Naive thymus-derived CD4-positive, alpha-beta T cell (primary cell): ENCODE measurements at regions not wholly inside any gene's neighbourhood (a gene's known extent, or its start where the extent isn't known, plus 50 kb on each side); places are given as distances from the start of the nearest gene placed in this dataset.

Experiments
- ATAC-seq: fragments of 150-1000 bp; cut with Tn5 transposase; 2 replicates; pipeline ENCODE4 v1.10.0; 2021; ENCODE audit warnings: mild to moderate bottlenecking, moderate library complexity
- CTCF ChIA-PET: fragments of 350-600 bp; sonication (Branson Sonifier 250); formaldehyde crosslinking; loops from one replicate; lab custom pipeline; 2021; ENCODE audit warnings: antibody characterized with exemption; lab: Charles Lee
- POLR2A ChIA-PET: fragments of 350-600 bp; sonication (Branson Sonifier 250); formaldehyde crosslinking; loops from one replicate; lab custom pipeline; 2021; ENCODE audit warnings: antibody characterized with exemption, inconsistent platforms; lab: Charles Lee
- DNase-seq, 9 donors: peaks; one replicate each; pipeline versions ENCODE4 v3.0.0 to v3.0.0-alpha.2; 2020 to 2022; ENCODE audit warnings: mixed read lengths in 1 of 9
- H3K27ac ChIP-seq: one replicate; pipeline ENCODE4 v1.7.0; 2013; ENCODE audit warnings: mild to moderate bottlenecking, low read depth, low read length, moderate library complexity
- H3K27me3 ChIP-seq, 2 donors: one replicate each; pipeline ENCODE4 v1.7.0; 2013; ENCODE audit warnings: low read length in 2 of 2, mild to moderate bottlenecking in 2 of 2, moderate library complexity in 2 of 2; ENCODE audit not compliant: control insufficient read depth in 2 of 2, insufficient read depth in 2 of 2
- H3K36me3 ChIP-seq, 3 experiments: 1 replicate in 2 of 3; 2 replicates in 1 of 3; pipeline ENCODE4 v1.7.0; 2013; ENCODE audit warnings: low read length in 3 of 3, mild to moderate bottlenecking in 3 of 3, moderate library complexity in 1 of 3; ENCODE audit not compliant: insufficient read depth in 3 of 3, control insufficient read depth in 2 of 3
- H3K4me1 ChIP-seq, 2 donors: one replicate each; pipeline ENCODE4 v1.7.0; 2013; ENCODE audit warnings: low read length in 2 of 2, mild to moderate bottlenecking in 2 of 2, moderate library complexity in 1 of 2; ENCODE audit not compliant: control insufficient read depth in 2 of 2, insufficient read depth in 2 of 2
- H3K4me3 ChIP-seq: 2 replicates; pipeline ENCODE4 v1.7.0; 2013; ENCODE audit warnings: mild to moderate bottlenecking, low read length
- H3K9me3 ChIP-seq, 3 experiments: 1 replicate in 2 of 3; 2 replicates in 1 of 3; pipeline ENCODE4 v1.7.0; 2013; ENCODE audit warnings: low read length in 3 of 3; ENCODE audit not compliant: control insufficient read depth in 2 of 3
- H3K27ac Mint-ChIP-seq, 9 donors: one replicate each; pipeline ENCODE4 v1.8.0; 2020 to 2022; ENCODE audit warnings: mixed read lengths in 9 of 9, mild to moderate bottlenecking in 8 of 9, moderate library complexity in 5 of 9, inconsistent platforms in 2 of 9
- H3K27me3 Mint-ChIP-seq, 5 donors: one replicate each; pipeline ENCODE4 v1.8.0; 2021 to 2022; ENCODE audit warnings: mixed read lengths in 5 of 5, mild to moderate bottlenecking in 1 of 5
- H3K36me3 Mint-ChIP-seq, 5 donors: one replicate each; pipeline ENCODE4 v1.8.0; 2020 to 2022; ENCODE audit warnings: mixed read lengths in 5 of 5, mild to moderate bottlenecking in 3 of 5, inconsistent platforms in 1 of 5
- H3K4me1 Mint-ChIP-seq, 7 donors: one replicate each; pipeline ENCODE4 v1.8.0; 2020 to 2022; ENCODE audit warnings: mixed read lengths in 7 of 7, mild to moderate bottlenecking in 3 of 7, inconsistent platforms in 1 of 7
- H3K4me3 Mint-ChIP-seq, 10 donors: one replicate each; pipeline ENCODE4 v1.8.0; 2020 to 2022; ENCODE audit warnings: mild to moderate bottlenecking in 10 of 10, mixed read lengths in 10 of 10, moderate library complexity in 6 of 10, inconsistent platforms in 2 of 10
- H3K9me3 Mint-ChIP-seq, 11 donors: one replicate each; pipeline ENCODE4 v1.8.0; 2020 to 2022; ENCODE audit warnings: mixed read lengths in 11 of 11, mild to moderate bottlenecking in 4 of 11, inconsistent platforms in 1 of 11, moderate library complexity in 1 of 11
- intact Hi-C, 2 donors: fragments of 100-400 bp; cut with micrococcal nuclease; formaldehyde crosslinking; loops; one replicate each; pipeline ENCODE4 v1.15.1; 2023

GRCh38 chr4:34138385-34138784 is 2105.9 kb downstream of the ARAP2 start:
- H3K4me1 Mint-ChIP-seq = no peaks in the 10 kb centered on the region
- CTCF ChIA-PET = no interaction called here
- H3K27me3 Mint-ChIP-seq = no peaks in the 10 kb centered on the region
- Histone ChIP-seq H3K4me3 (no peak overlapping the region), H3K27me3 (no peaks in the 10 kb centered on the region), H3K9me3 (peaks cover 0 to 5% (median 0%) of the 10 kb centered on the region in 3 experiments), H3K27ac (no peak overlapping the region), H3K36me3 (no peaks in the 10 kb centered on the region), H3K4me1 (no peaks in the 10 kb centered on the region)
- POLR2A ChIA-PET = no interaction called here
- no peak overlapping the region for H3K27ac Mint-ChIP-seq
- peaks cover 0 to 27% (median 8%) of the 10 kb centered on the region in 11 donors for H3K9me3 Mint-ChIP-seq
- DNase-seq = no peak
- ATAC-seq = no peak
- intact Hi-C loops = no loop called here
- no peaks in the 10 kb centered on the region for H3K36me3 Mint-ChIP-seq
- H3K4me3 Mint-ChIP-seq = no peak overlapping the region

- ATAC-seq = no peak
These were observed 2105.0 kb downstream of the ARAP2 start for GRCh38 chr4:34139346-34139745.

GRCh38 chr4:34148322-34148908 is 2095.9 kb downstream of the ARAP2 start:
- no peak for DNase-seq
- Mint-ChIP-seq H3K4me1 (no peaks in the 10 kb centered on the region), H3K27ac (no peak overlapping the region), H3K4me3 (no peak overlapping the region), H3K36me3 (no peaks in the 10 kb centered on the region), H3K27me3 (no peaks in the 10 kb centered on the region), H3K9me3 (peaks cover 0 to 14% (median 3%) of the 10 kb centered on the region in 11 donors)
- Histone ChIP-seq H3K27me3 (no peaks in the 10 kb centered on the region), H3K9me3 (no peaks in the 10 kb centered on the region), H3K36me3 (no peaks in the 10 kb centered on the region), H3K27ac (no peak overlapping the region), H3K4me3 (no peak overlapping the region), H3K4me1 (no peaks in the 10 kb centered on the region)
- intact Hi-C loops = no loop called here
- ChIA-PET CTCF (no interaction called here), POLR2A (no interaction called here)
- ATAC-seq = no peak

More at GRCh38 chr4:34139346-34139745, 2105.0 kb downstream of the ARAP2 start:
- no peaks in the 10 kb centered on the region for H3K4me1 ChIP-seq
- DNase-seq = no peak
- POLR2A ChIA-PET = no interaction called here
- no peak overlapping the region for H3K4me3 Mint-ChIP-seq
- no peaks in the 10 kb centered on the region for H3K4me1 Mint-ChIP-seq
- H3K9me3 Mint-ChIP-seq = peaks cover 0 to 22% (median 8%) of the 10 kb centered on the region in 11 donors
- no peak overlapping the region for H3K27ac ChIP-seq
- no peaks in the 10 kb centered on the region for H3K27me3 Mint-ChIP-seq
- intact Hi-C loops = no loop called here
- no peaks in the 10 kb centered on the region for H3K27me3 ChIP-seq
- H3K4me3 ChIP-seq = no peak overlapping the region
- no peaks in the 10 kb centered on the region for H3K36me3 ChIP-seq
- peaks cover 0 to 5% (median 0%) of the 10 kb centered on the region in 3 experiments for H3K9me3 ChIP-seq
- CTCF ChIA-PET = no interaction called here
- H3K36me3 Mint-ChIP-seq = no peaks in the 10 kb centered on the region
- no peak overlapping the region for H3K27ac Mint-ChIP-seq

- H3K27me3 Mint-ChIP-seq = no peaks in the 10 kb centered on the region
- no peaks in the 10 kb centered on the region for H3K36me3 Mint-ChIP-seq
- no peak for DNase-seq
- ChIA-PET CTCF (no interaction called here), POLR2A (no interaction called here)
- no peak overlapping the region for H3K4me3 Mint-ChIP-seq
- Histone ChIP-seq H3K27ac (no peak overlapping the region), H3K36me3 (no peaks in the 10 kb centered on the region), H3K4me3 (no peak overlapping the region), H3K27me3 (no peaks in the 10 kb centered on the region), H3K4me1 (no peaks in the 10 kb centered on the region), H3K9me3 (peaks cover 0 to 6% (median 0%) of the 10 kb centered on the region in 3 experiments)
- peaks cover 0 to 22% (median 8%) of the 10 kb centered on the region in 11 donors for H3K9me3 Mint-ChIP-seq
- H3K4me1 Mint-ChIP-seq = no peaks in the 10 kb centered on the region
- intact Hi-C loops = no loop called here
- ATAC-seq = no peak
- no peak overlapping the region for H3K27ac Mint-ChIP-seq
These were observed 2086.8 kb downstream of the ARAP2 start for GRCh38 chr4:34157547-34157946.

GRCh38 chr4:34158878-34159277 is 2085.4 kb downstream of the ARAP2 start:
- H3K4me3 ChIP-seq = no peak overlapping the region
- ATAC-seq = no peak
- Mint-ChIP-seq H3K27me3 (no peaks in the 10 kb centered on the region), H3K27ac (no peak overlapping the region), H3K4me1 (no peaks in the 10 kb centered on the region), H3K9me3 (peaks cover 0 to 25% (median 11%) of the 10 kb centered on the region in 11 donors), H3K4me3 (no peak overlapping the region), H3K36me3 (no peaks in the 10 kb centered on the region)
- H3K27ac ChIP-seq = no peak overlapping the region
- intact Hi-C loops = no loop called here
- POLR2A ChIA-PET = no interaction called here
- H3K36me3 ChIP-seq = no peaks in the 10 kb centered on the region
- H3K4me1 ChIP-seq = no peaks in the 10 kb centered on the region
- H3K27me3 ChIP-seq = no peaks in the 10 kb centered on the region
- no peak for DNase-seq
- peaks cover 0 to 6% (median 0%) of the 10 kb centered on the region in 3 experiments for H3K9me3 ChIP-seq
- CTCF ChIA-PET = no interaction called here

- ChIA-PET CTCF (no interaction called here), POLR2A (no interaction called here)
- H3K4me3 Mint-ChIP-seq = no peak overlapping the region
- intact Hi-C loops = no loop called here
- no peaks in the 10 kb centered on the region for H3K36me3 Mint-ChIP-seq
- ATAC-seq = no peak
- Histone ChIP-seq H3K36me3 (no peaks in the 10 kb centered on the region), H3K27me3 (no peaks in the 10 kb centered on the region), H3K4me1 (no peaks in the 10 kb centered on the region), H3K9me3 (no peaks in the 10 kb centered on the region), H3K4me3 (no peak overlapping the region), H3K27ac (no peak overlapping the region)
- H3K27ac Mint-ChIP-seq = no peak overlapping the region
- H3K4me1 Mint-ChIP-seq = no peaks in the 10 kb centered on the region
- peaks cover 0 to 35% (median 6%) of the 10 kb centered on the region in 11 donors for H3K9me3 Mint-ChIP-seq
- H3K27me3 Mint-ChIP-seq = no peaks in the 10 kb centered on the region
- no peak for DNase-seq
These were observed 2073.4 kb downstream of the ARAP2 start for GRCh38 chr4:34170946-34171345.

GRCh38 chr4:34176609-34177008 is 2067.7 kb downstream of the ARAP2 start:
- Histone ChIP-seq H3K4me1 (no peaks in the 10 kb centered on the region), H3K27ac (no peak overlapping the region), H3K36me3 (no peaks in the 10 kb centered on the region), H3K27me3 (no peaks in the 10 kb centered on the region), H3K4me3 (no peak overlapping the region), H3K9me3 (no peaks in the 10 kb centered on the region)
- Mint-ChIP-seq H3K4me3 (no peak overlapping the region), H3K9me3 (peaks cover 0 to 42% (median 10%) of the 10 kb centered on the region in 11 donors), H3K4me1 (no peaks in the 10 kb centered on the region), H3K27ac (no peak overlapping the region), H3K36me3 (no peaks in the 10 kb centered on the region), H3K27me3 (no peaks in the 10 kb centered on the region)
- CTCF ChIA-PET = no interaction called here
- intact Hi-C loops = no loop called here
- no peak for ATAC-seq
- POLR2A ChIA-PET = no interaction called here
- DNase-seq = no peak
